Activated T-helper 17 cell treated with anti-CD3 and anti-CD28 coated beads, Interleukin-2, amount 50 U/mL, for 72 hours (primary cell): ENCODE measurements at regions not wholly inside any gene's neighbourhood (a gene's known extent, or its start where the extent isn't known, plus 50 kb on each side); places are given as distances from the start of the nearest gene placed in this dataset.

Experiments
- ATAC-seq: fragments of 150-1000 bp; cut with Tn5 transposase; replicated peaks from 2 replicates; pipeline ENCODE4 v1.10.0; 2021; ENCODE audit warnings: mild to moderate bottlenecking, moderate library complexity
- H3K27ac Mint-ChIP-seq: one replicate; pipeline ENCODE4 v1.8.0; 2022; ENCODE audit warnings: mixed read lengths
- H3K27me3 Mint-ChIP-seq: one replicate; pipeline ENCODE4 v1.8.0; 2022; ENCODE audit warnings: mixed read lengths
- H3K36me3 Mint-ChIP-seq: one replicate; pipeline ENCODE4 v1.8.0; 2022; ENCODE audit warnings: low read depth, mild to moderate bottlenecking, mixed read lengths
- H3K4me1 Mint-ChIP-seq: one replicate; pipeline ENCODE4 v1.8.0; 2022; ENCODE audit warnings: mixed read lengths
- H3K4me3 Mint-ChIP-seq: one replicate; pipeline ENCODE4 v1.8.0; 2022; ENCODE audit warnings: mild to moderate bottlenecking, mixed read lengths
- H3K9me3 Mint-ChIP-seq: one replicate; pipeline ENCODE4 v1.8.0; 2022; ENCODE audit warnings: mixed read lengths

- peak; percentile 32 for ATAC-seq
Measured at GRCh38 chr10:91576096-91576545, 56.8 kb downstream of the PPP1R3C start.

GRCh38 chr10:91575044-91575610 lies 57.7 kb downstream of the PPP1R3C start:
- H3K36me3 Mint-ChIP-seq, result no peaks in the 10 kb centered on the region

More at GRCh38 chr10:91576096-91576545, 56.8 kb downstream of the PPP1R3C start:
- Mint-ChIP-seq H3K4me1 (no peaks in the 10 kb centered on the region), H3K4me3 (no peak overlapping the region), H3K27ac (no peak overlapping the region), H3K9me3 (no peaks in the 10 kb centered on the region), H3K36me3 (no peaks in the 10 kb centered on the region), H3K27me3 (peaks cover 13% of the 10 kb centered on the region)

GRCh38 chr10:91574236-91574635 lies 58.6 kb downstream of the PPP1R3C start:
- Mint-ChIP-seq H3K27ac (no peak overlapping the region), H3K4me1 (no peaks in the 10 kb centered on the region), H3K27me3 (peaks cover 13% of the 10 kb centered on the region), H3K4me3 (no peak overlapping the region), H3K36me3 (no peaks in the 10 kb centered on the region), H3K9me3 (no peaks in the 10 kb centered on the region)
- no peak for ATAC-seq

More at GRCh38 chr10:91575044-91575610, 57.7 kb downstream of the PPP1R3C start:
- ATAC-seq, result no peak
- Mint-ChIP-seq H3K9me3 (no peaks in the 10 kb centered on the region), H3K4me3 (no peak overlapping the region), H3K27me3 (peaks cover 13% of the 10 kb centered on the region), H3K4me1 (no peaks in the 10 kb centered on the region), H3K27ac (no peak overlapping the region)

GRCh38 chr10:91573320-91573719 lies 59.6 kb downstream of the PPP1R3C start:
- Mint-ChIP-seq H3K27me3 (peaks cover 13% of the 10 kb centered on the region), H3K4me3 (no peak overlapping the region), H3K36me3 (no peaks in the 10 kb centered on the region), H3K4me1 (no peaks in the 10 kb centered on the region), H3K27ac (no peak overlapping the region), H3K9me3 (no peaks in the 10 kb centered on the region)
- ATAC-seq, result no peak

GRCh38 chr10:91571671-91572070 lies 61.2 kb downstream of the PPP1R3C start:
- Mint-ChIP-seq H3K27me3 (peaks cover 15% of the 10 kb centered on the region), H3K4me1 (no peaks in the 10 kb centered on the region), H3K4me3 (no peak overlapping the region), H3K9me3 (no peaks in the 10 kb centered on the region), H3K36me3 (no peaks in the 10 kb centered on the region), H3K27ac (no peak overlapping the region)
- ATAC-seq, result no peak

- H3K27me3 Mint-ChIP-seq, result peaks cover 10% of the 10 kb centered on the region
Measured at GRCh38 chr10:91570220-91570619, 62.7 kb downstream of the PPP1R3C start.

GRCh38 chr10:91569522-91569921 lies 63.3 kb downstream of the PPP1R3C start:
- no peaks in the 10 kb centered on the region for H3K4me1 Mint-ChIP-seq
- H3K4me3 Mint-ChIP-seq, result no peak overlapping the region
- peaks cover 4% of the 10 kb centered on the region for H3K27me3 Mint-ChIP-seq
- no peak for ATAC-seq
- no peaks in the 10 kb centered on the region for H3K36me3 Mint-ChIP-seq
- no peaks in the 10 kb centered on the region for H3K9me3 Mint-ChIP-seq
- no peak overlapping the region for H3K27ac Mint-ChIP-seq

More at GRCh38 chr10:91570220-91570619, 62.7 kb downstream of the PPP1R3C start:
- H3K9me3 Mint-ChIP-seq, result no peaks in the 10 kb centered on the region
- no peak for ATAC-seq
- no peak overlapping the region for H3K27ac Mint-ChIP-seq
- no peaks in the 10 kb centered on the region for H3K4me1 Mint-ChIP-seq
- no peak overlapping the region for H3K4me3 Mint-ChIP-seq
- H3K36me3 Mint-ChIP-seq, result no peaks in the 10 kb centered on the region

- no peak overlapping the region for H3K4me3 Mint-ChIP-seq
- no peak for ATAC-seq
- no peak overlapping the region for H3K27ac Mint-ChIP-seq
Measured at GRCh38 chr10:91567815-91568214, 65.1 kb downstream of the PPP1R3C start.

GRCh38 chr10:91566115-91566514 lies 66.8 kb downstream of the PPP1R3C start:
- ATAC-seq, result no peak
- peaks cover 17% of the 10 kb centered on the region for H3K27me3 Mint-ChIP-seq
- no peak overlapping the region for H3K4me3 Mint-ChIP-seq
- H3K9me3 Mint-ChIP-seq, result peaks cover under 1% of the 10 kb centered on the region
- H3K27ac Mint-ChIP-seq, result no peak overlapping the region
- no peaks in the 10 kb centered on the region for H3K36me3 Mint-ChIP-seq
- peaks cover under 1% of the 10 kb centered on the region for H3K4me1 Mint-ChIP-seq

More at GRCh38 chr10:91567815-91568214, 65.1 kb downstream of the PPP1R3C start:
- Mint-ChIP-seq H3K36me3 (no peaks in the 10 kb centered on the region), H3K4me1 (no peaks in the 10 kb centered on the region), H3K9me3 (no peaks in the 10 kb centered on the region), H3K27me3 (peaks cover 9% of the 10 kb centered on the region)

- Mint-ChIP-seq H3K4me3 (no peak overlapping the region), H3K27ac (no peak overlapping the region)
Measured at GRCh38 chr10:91565226-91565625, 67.6 kb downstream of the PPP1R3C start.

GRCh38 chr10:91564508-91564907 lies 68.4 kb downstream of the PPP1R3C start:
- no peak overlapping the region for H3K27ac Mint-ChIP-seq
- H3K4me1 Mint-ChIP-seq, result peaks cover 5% of the 10 kb centered on the region
- peaks cover 22% of the 10 kb centered on the region for H3K27me3 Mint-ChIP-seq
- H3K36me3 Mint-ChIP-seq, result no peaks in the 10 kb centered on the region
- H3K4me3 Mint-ChIP-seq, result no peak overlapping the region
- peaks cover 5% of the 10 kb centered on the region for H3K9me3 Mint-ChIP-seq
- no peak for ATAC-seq

More at GRCh38 chr10:91565226-91565625, 67.6 kb downstream of the PPP1R3C start:
- Mint-ChIP-seq H3K27me3 (peaks cover 22% of the 10 kb centered on the region), H3K9me3 (peaks cover 5% of the 10 kb centered on the region), H3K36me3 (no peaks in the 10 kb centered on the region), H3K4me1 (peaks cover 5% of the 10 kb centered on the region)
- no peak for ATAC-seq
